Amniotic stem cell (primary cell): ENCODE measurements at regions not wholly inside any gene's neighbourhood (a gene's known extent, or its start where the extent isn't known, plus 50 kb on each side); places are given as distances from the start of the nearest gene placed in this dataset.
"Not testable (repeated sequence)": the region's sequence is repeated elsewhere in the genome, so short reads cannot be mapped to it uniquely, and the experiment has no call there.

ENCODE experiments used
- DNase-seq: peaks from one replicate; lab custom pipeline; 2025; lab: John Stamatoyannopoulos, UW

- no peak for DNase-seq
Observed at GRCh38 chr6:134821928-134822864, 127.7 kb downstream of the ALDH8A1 start.

GRCh38 chr6:134821397-134821796 lies 128.5 kb downstream of the ALDH8A1 start:
- no peak for DNase-seq

- no peak for DNase-seq
Observed at GRCh38 chr6:134819863-134820800, 129.8 kb downstream of the ALDH8A1 start.

- no peak for DNase-seq
Observed at GRCh38 chr6:134819236-134819635, 130.7 kb downstream of the ALDH8A1 start.

GRCh38 chr6:134817448-134817847 lies 132.5 kb downstream of the ALDH8A1 start:
- DNase-seq: no peak

GRCh38 chr6:134816780-134817179 lies 133.1 kb downstream of the ALDH8A1 start:
- no peak for DNase-seq

- no peak for DNase-seq
Observed at GRCh38 chr6:134816300-134816699, 133.6 kb downstream of the ALDH8A1 start.

- peak; percentile 47 for DNase-seq
Observed at GRCh38 chr6:134814076-134814695, 135.7 kb downstream of the ALDH8A1 start.

- no peak for DNase-seq
Observed at GRCh38 chr6:134813146-134813545, 136.8 kb downstream of the ALDH8A1 start.

- DNase-seq: no peak
Observed at GRCh38 chr6:134810402-134810801, 139.5 kb downstream of the ALDH8A1 start.

- DNase-seq: no peak
Observed at GRCh38 chr6:134809130-134809529, 140.8 kb downstream of the ALDH8A1 start.

GRCh38 chr6:134806180-134806798 lies 143.6 kb downstream of the ALDH8A1 start:
- DNase-seq: no peak

GRCh38 chr6:134805168-134805567 lies 144.7 kb downstream of the ALDH8A1 start:
- DNase-seq: no peak

- DNase-seq: not testable (repeated sequence)
Observed at GRCh38 chr6:134804311-134804710, 145.6 kb downstream of the ALDH8A1 start.

GRCh38 chr6:134802426-134803058 lies 147.4 kb downstream of the ALDH8A1 start:
- no peak for DNase-seq

GRCh38 chr6:134797400-134798113 lies 152.3 kb downstream of the ALDH8A1 start:
- no peak for DNase-seq

- DNase-seq: no peak
Observed at GRCh38 chr6:134795691-134796090, 154.2 kb downstream of the ALDH8A1 start.

GRCh38 chr6:134795001-134795400 lies 154.9 kb downstream of the ALDH8A1 start:
- DNase-seq: no peak

GRCh38 chr6:134791243-134791843 lies 158.6 kb downstream of the ALDH8A1 start:
- DNase-seq: not testable (repeated sequence)

- peak; percentile 22 for DNase-seq
Observed at GRCh38 chr6:134787261-134787877, 162.5 kb downstream of the ALDH8A1 start.
